ENCODE measurements at regions not wholly inside any gene's neighbourhood (a gene's known extent, or its start where the extent isn't known, plus 50 kb on each side); places are given as distances from the start of the nearest gene placed in this dataset.
A peak's percentile ranks its signal among the peaks of the same experiment; 100 is the strongest.

DNA sequence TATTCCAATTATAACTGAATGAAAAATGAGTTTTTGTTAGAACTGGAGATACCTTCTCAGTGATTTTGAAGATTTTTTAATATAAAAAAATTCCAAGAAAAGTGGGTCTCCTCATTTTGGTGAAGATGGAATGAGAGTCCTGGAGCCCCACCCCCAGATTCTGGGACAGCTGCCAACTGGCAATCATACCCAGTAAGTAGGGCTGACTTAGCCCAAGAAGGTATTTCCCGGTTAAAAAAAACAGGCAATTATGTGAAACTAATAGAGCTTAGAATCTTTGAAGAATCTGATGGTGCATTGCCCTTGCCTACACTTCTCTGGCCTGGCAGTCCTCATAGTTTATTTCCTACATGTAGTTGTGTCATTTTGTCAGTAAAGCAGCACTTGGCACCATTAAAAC is 52.8 kb upstream of the VWDE start:
- DNase-seq (ENCODE audit: low read depth) = no peak

DNA sequence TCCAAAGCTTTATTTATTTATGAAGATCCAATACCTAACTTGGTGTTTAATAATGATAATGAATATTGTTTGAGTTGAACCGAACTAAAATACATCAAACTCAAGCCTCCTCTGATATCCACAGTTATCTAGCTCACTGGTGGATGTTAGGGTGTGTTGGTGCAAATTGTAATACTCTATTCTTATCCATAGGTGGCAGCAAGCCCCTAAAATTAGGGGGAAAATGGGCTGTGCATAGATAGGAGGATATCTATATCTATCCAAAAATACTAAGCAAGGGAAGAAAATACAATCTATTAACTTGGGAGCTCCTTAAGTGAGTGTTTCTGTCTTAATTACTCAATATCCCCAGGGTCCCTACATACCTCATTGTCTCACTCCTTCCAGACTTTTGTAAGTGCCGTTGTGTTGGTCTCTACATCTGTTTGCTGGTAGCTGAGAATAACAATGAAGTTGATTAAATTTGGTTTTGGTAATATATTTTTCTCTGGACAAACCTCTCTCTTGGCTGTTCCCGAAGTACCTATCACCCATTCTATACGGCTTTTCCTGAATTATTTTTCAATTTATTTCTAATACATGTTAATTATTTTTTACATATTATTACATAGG is 55.0 kb upstream of the VWDE start:
- DNase-seq (ENCODE audit: low read depth) = no peak

- DNase-seq (ENCODE audit: low read depth) = no peak
These were observed 64.2 kb upstream of the VWDE start for GRCh38 chr7:12467837-12468236.

- no peak for DNase-seq (ENCODE audit: low read depth)
These were observed 65.9 kb upstream of the VWDE start for GRCh38 chr7:12469568-12469967.

DNA sequence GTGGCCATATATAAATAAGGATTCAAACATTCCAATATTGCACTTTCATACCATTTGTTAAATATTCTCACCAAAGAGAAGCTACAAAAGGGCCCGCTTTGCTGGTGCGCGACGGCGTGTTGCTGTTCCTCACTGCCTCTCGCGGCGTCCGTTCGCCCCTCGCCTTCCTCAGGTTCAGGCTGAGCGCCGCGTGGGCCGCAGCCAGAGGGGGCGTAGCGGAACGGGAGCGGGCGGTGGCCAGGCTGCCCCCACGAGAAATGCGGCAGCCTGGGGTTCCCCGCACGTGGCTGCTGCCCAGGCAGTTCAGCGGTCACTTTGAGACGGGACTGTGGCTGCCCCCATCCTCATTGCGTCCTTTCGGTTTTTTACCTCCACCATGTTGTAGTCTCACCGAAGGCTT is 67.3 kb upstream of the VWDE start:
- no peak for DNase-seq (ENCODE audit: low read depth)

GRCh38 chr7:12474035-12474434 is 70.4 kb upstream of the VWDE start:
- DNase-seq (ENCODE audit: low read depth) = no peak

DNA sequence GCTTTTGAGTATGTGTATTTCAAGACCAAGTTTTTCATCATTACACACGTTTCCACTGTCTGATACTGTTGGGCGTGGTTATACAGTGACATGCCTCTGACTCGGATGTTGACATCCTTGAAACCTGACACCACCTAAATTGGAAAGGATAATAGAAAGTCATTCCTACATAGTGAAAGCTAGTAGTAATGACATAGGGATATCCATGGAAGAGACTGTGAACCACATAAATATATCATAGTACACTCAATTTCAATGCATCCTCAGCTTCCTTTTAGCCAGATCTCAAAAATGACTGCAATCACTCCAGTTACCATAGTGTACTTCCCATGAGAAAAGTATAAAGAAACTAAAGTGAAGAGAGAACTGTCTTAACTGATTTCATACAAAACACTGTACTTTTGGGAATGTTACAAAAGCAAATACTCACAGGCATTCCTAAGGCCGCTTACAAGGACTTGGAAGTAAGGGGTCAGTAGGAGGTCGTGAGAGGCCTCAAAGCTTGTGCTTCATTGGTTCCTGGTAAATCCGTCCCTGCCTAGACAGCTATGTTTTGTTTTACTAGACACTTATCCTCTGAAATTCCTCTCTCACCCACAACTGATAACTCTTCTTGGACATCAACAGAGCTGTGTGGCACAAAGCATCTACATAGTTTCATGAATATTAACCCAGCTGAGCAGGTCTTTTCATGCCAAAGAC is 71.8 kb upstream of the VWDE start:
- DNase-seq (ENCODE audit: low read depth) = no peak

- DNase-seq (ENCODE audit: low read depth) = no peak
These were observed 74.0 kb upstream of the VWDE start for GRCh38 chr7:12477620-12478019.

DNA sequence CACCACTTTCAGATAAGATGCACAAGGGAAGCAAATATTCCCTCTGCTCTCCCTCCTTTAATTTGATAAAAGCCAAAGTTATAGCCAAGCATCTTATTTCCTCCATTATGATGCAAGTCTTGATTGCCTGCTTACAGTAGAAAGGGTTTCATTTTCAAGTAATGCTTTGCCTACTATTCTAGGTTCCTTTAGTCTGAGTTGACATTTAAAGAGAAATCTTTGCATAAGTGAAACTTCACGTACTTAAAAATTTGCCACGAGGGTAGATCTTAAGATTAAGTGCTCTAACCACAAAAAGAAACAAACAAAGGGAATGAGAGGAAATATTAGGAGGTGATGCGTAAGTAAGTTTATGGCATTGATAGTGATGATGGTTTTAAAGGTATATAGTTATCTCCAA is 78.1 kb upstream of the VWDE start:
- no peak for DNase-seq (ENCODE audit: low read depth)

- DNase-seq (ENCODE audit: low read depth) = no peak
These were observed 82.2 kb upstream of the VWDE start for GRCh38 chr7:12485845-12486244.

DNA sequence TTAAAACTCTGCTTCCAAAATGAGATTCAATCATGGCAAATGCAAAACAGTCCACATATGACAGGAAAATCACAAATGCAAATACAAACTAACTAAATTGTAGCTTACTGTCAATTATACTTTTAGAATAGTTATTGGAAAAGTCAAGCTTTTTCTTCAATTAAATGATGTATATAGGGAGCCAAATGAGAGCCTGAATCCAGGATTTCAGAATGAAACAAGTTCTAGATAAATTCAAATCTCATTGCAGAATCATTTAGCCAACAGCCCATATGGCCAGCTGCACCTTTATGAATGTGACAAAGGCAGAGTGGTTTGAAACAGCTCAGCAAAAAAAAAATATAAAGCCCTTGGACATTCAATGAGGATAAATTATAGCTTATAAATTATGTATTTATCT is 82.2 kb upstream of the SCIN start:
- no peak for DNase-seq (ENCODE audit: low read depth)

DNA sequence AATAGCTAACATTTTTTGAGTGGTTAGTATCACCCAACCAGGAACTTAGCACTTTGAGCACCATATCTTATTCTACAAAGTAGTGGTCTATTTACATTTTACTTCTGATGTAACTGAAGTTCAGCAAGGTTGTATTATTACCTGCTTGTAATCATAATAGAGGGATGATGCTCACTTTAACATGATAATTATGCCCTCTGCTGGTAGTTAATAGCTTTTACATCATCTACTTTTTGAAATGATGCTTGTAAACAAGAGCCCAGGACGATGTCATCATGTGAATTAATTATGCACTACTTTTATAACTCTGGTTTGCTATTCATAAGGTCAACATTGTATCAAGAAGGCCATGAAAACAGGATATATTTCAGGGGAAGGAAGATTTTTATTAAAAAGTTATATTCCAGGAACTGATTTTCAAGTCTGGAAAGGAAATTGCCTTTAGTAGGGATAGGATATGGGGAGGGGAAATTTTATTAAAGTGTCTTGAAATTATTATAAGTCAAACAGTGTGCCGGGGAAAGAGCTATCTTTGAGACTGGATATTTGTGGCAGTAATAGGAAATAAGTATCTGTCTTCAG is 80.3 kb upstream of the SCIN start:
- peak; percentile 11 for DNase-seq (ENCODE audit: low read depth)

DNA sequence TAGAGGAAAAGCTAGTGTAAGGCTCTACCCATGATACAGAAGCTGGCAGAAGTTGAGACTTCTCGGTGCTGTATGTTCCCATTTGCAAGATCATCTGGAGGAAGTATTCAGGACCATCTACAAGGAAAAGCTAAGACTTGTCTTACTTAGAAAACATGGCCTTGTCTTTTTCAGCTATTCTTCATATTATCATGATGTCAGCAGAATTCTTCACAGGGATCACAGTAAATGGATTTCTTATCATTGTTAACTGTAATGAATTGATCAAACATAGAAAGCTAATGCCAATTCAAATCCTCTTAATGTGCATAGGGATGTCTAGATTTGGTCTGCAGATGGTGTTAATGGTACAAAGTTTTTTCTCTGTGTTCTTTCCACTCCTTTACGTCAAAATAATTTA is 79.6 kb upstream of the SCIN start:
- no peak for DNase-seq (ENCODE audit: low read depth)

DNA sequence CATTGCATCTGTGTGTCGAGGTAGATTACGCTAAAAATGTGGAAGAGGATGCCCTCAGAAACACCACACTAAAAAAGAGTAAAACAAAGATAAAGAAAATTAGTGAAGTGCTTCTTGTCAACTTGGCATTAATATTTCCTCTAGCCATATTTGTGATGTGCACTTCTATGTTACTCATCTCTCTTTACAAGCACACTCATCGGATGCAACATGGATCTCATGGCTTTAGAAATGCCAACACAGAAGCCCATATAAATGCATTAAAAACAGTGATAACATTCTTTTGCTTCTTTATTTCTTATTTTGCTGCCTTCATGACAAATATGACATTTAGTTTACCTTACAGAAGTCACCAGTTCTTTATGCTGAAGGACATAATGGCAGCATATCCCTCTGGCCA is 79.0 kb upstream of the SCIN start:
- DNase-seq (ENCODE audit: low read depth) = no peak

- no peak for DNase-seq (ENCODE audit: low read depth)
These were observed 77.1 kb upstream of the SCIN start for GRCh38 chr7:12493407-12493806.

DNA sequence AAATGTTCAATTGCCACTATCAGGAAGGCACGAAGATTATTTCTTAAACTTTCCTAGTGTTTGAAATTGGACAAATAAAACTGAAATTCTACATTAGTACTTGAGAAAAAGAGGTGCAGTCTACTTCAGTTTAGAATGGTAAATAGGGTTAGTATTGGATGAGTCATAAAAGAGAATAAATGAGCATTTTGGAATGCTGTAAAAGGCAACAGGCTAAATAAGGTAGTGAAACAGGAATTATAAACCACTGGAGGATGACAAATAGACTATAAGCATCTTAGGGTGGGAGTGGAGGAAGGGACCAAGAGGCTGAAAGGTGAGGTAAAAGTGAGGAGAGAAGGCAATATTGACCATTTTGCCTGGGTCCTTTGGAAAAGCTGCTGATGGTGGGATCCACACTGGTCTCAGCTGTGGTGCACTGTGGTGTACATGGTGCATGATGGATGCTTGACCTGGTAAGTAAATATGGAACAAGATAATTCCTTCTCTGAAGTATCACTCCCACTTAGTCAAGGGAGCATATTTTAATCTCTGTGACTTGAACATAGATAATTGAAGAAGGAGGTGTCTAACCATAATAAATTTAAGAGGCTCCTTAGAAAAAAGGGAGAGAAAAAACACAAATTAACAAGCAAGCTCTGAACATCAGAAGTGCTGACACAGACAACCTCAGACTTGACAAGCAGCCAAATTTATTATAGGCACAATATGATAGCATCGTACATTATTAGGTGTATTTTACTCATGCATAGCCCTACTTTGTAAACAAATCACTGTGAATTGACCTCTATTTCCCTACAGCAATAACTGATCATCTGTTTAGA is 76.4 kb upstream of the SCIN start:
- DNase-seq (ENCODE audit: low read depth) = no peak

DNA sequence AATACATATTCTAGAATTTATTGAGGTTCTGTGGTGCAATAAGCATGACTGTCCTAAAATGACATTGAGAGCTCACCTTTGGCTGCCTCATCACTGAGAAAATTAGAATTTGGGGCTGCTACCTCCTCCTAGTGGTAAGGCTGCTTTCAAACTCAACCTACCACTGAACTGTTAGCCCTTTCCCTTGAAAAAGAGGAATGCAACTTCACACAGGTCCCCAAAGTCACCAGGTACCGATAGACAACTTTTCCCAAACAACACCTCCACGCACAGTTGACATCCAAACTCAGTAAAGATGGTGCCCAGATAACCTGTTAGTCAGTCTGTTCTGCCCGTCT is 75.9 kb upstream of the SCIN start:
- no peak for DNase-seq (ENCODE audit: low read depth)

DNA sequence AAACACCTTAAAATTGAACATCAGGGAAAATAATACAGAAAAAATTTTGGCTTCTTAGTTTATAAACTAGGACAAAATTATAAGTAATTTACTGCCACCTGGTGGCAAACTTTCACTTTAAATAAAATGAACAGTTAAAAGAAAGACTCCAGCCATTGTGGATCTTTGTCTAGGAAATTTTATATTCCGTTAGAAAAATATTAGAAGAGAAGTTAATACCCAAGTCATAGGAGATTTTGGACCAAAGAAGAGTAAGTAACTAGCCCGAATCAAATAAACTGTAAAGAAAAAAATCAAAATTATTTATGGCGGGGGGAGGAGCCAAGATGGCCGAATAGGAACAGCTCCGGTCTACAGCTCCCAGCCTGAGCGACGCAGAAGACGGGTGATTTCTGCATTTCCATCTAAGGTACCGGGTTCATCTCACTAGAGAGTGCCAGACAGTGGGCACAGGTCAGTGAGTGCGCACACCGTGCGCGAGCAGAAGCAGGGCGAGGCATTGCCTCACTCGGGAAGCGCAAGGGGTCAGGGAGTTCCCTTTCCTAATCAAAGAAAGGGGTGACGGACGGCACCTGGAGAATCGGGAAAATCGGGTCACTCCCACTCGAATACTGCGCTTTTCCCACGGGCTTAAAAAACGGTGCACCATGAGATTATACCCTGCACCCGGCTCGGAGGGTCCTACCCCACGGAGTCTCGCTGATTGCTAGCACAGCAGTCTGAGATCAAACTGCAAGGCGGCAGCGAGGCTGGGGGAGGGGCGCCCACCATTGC is 73.4 kb upstream of the SCIN start:
- DNase-seq (ENCODE audit: low read depth) = peak; percentile 44

DNA sequence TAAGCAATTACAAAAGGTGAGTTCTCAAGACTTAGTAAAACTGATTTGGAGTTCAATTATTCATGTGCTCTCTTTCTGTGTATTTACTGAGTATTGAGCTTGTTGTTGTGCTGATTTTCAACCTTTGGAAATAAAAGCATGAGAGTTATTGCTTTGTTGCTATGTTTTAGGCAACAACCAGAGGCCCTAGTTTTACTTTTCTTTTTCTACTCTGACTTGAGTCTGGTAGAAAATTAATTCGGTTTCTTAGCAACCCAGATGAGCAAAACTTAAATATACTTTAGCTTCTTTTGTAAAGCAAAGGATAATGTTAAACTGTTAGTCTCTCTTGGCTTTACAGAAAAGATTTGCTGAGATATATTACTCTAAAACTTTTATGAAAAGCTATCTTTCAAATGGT is 66.4 kb upstream of the SCIN start:
- DNase-seq (ENCODE audit: low read depth) = no peak

DNA sequence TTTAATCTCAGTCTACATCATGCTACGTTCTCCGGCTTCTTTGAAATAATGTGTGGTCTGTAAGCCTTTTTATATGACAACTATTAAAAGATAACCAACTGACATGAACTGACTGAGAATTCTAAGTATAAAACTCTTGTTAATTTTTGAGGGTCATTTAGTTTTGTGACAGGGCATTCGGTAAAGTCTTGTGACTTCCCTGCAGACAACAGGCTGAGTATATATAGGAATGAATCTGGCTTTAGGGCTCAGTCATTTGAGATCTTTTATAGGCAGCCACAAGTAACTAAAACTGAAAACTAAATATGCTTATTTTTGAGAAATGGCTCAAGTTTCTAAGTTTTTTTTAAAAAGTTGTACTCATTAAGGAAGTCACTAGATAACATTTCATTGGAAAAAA is 62.5 kb upstream of the SCIN start:
- DNase-seq (ENCODE audit: low read depth) = no peak

DNA sequence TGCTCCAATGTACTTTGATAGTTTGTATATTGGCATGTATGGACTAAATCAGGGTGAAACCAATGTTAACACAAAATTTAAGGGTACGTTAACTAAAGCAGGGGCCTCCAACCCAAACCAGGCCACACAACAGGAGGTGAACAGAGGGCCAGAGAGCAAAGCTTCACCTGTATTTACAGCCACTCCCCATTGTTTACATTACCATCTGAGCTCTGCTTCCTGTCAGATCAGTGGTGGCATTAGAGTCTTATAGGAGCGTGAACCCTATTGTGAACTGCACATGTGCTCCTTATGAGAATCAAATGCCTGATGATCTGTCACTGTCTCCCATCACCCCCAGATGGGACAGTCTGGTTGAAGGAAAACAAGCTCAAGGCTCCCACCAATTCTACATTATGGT is 62.0 kb upstream of the SCIN start:
- no peak for DNase-seq (ENCODE audit: low read depth)

- no peak for DNase-seq (ENCODE audit: low read depth)
These were observed 53.1 kb upstream of the SCIN start for GRCh38 chr7:12517451-12517850.

All from RPMI7951 (cell line).